Astrocyte of the cerebellum (primary cell): ENCODE measurements at regions not wholly inside any gene's neighbourhood (a gene's known extent, or its start where the extent isn't known, plus 50 kb on each side); places are given as distances from the start of the nearest gene placed in this dataset.

Experiments
- DNase-seq: peaks from one replicate; pipeline ENCODE4 v3.0.0-alpha.2; 2011; ENCODE audit warnings: low read depth
- H3K4me3 ChIP-seq: 2 replicates; pipeline ENCODE4 v1.5.1; 2011; ENCODE audit warnings: mild to moderate bottlenecking, low read depth, low read length, moderate library complexity
- in situ Hi-C: cut with HindIII; loops from 2 replicates; pipeline ENCODE4 v1.10.0; 2017; ENCODE audit warnings: low sequenced_read_pairs
- TF ChIP-seq, protein P1 (sequence below): IDR thresholded peaks from 2 replicates; pipeline ENCODE4 v1.5.1; 2012; ENCODE audit warnings: low read length, low read depth, moderate library complexity, mild to moderate bottlenecking; ENCODE audit errors: missing control alignments

DNA sequence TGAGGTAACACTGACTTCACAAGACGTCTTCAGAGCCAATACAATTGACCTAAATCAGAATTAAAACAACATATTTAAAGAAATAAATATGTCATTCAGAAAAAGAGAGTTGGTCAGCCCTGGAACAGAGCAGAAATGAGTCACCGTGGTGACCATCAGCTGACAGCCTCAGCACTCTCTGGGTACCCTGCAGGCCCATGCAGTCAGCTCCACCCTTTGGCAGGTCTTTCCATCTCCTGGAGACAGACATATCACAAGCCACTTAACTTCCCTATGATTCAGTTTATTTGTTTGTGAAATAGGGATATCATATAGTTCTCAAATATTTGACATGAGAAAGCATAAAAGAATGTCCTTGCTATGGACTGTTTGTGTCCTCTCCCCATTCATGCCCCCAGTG lies 151.6 kb upstream of the MEF2C start:
- in situ Hi-C loops: no loop called here
- TF ChIP-seq, protein P1, sequence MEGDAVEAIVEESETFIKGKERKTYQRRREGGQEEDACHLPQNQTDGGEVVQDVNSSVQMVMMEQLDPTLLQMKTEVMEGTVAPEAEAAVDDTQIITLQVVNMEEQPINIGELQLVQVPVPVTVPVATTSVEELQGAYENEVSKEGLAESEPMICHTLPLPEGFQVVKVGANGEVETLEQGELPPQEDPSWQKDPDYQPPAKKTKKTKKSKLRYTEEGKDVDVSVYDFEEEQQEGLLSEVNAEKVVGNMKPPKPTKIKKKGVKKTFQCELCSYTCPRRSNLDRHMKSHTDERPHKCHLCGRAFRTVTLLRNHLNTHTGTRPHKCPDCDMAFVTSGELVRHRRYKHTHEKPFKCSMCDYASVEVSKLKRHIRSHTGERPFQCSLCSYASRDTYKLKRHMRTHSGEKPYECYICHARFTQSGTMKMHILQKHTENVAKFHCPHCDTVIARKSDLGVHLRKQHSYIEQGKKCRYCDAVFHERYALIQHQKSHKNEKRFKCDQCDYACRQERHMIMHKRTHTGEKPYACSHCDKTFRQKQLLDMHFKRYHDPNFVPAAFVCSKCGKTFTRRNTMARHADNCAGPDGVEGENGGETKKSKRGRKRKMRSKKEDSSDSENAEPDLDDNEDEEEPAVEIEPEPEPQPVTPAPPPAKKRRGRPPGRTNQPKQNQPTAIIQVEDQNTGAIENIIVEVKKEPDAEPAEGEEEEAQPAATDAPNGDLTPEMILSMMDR: no peak
- DNase-seq: no peak
- no peak overlapping the region for H3K4me3 ChIP-seq

DNA sequence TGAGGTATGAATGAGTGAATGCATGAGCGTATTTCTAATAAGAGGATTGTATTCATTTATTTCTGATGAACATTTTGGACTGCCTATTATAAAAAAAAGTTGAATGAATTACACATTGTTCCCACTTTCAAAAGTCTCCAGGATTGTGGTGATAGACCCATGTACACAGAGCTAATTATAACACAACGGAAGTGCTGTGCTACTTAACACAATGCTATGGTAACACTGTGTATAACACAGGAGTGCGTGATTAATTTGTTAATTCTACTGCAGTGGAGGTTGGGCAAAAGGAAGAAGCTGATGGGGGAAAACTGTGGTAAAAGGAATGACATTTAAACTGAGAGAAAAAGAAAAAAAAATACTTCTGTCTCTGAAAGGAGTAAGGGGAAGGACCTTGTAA lies 147.8 kb upstream of the MEF2C start:
- TF ChIP-seq, protein P1: no peak
- in situ Hi-C loops: no loop called here
- no peak overlapping the region for H3K4me3 ChIP-seq
- DNase-seq: no peak

DNA sequence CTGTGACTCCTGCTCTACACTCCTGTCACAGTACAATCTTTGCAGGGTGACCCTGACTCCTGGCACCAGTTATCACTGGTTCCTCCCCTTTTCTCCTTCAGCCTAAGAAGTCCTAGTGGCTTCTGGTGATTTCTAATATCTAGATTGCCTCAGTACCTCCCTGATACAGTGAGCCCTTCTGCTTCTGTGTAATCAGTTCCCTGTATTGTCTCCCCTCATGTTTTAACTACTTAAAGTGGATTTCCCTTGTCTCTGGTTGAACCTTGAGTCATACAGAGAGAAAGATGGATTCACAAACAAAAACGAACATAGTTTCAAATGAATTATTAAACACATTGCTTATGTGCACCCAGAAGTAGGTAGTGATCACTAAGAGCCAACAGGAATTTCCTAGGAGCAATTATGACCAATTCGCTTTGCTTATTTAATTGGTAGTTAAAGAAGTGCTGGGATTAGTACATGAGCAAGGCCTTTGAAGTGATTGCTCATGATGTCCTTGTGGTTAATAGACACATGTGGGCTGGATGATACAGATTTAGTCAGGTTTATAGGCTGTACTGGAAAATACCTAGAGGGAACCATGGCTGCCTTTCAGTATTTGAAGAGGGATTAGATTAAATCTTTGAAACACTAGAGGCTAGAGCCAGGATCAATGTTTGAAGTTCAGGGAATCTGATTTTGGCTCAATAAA lies 145.8 kb upstream of the MEF2C start:
- DNase-seq: no peak
- in situ Hi-C loops: no loop called here
- no peak overlapping the region for H3K4me3 ChIP-seq
- TF ChIP-seq, protein P1: no peak

DNA sequence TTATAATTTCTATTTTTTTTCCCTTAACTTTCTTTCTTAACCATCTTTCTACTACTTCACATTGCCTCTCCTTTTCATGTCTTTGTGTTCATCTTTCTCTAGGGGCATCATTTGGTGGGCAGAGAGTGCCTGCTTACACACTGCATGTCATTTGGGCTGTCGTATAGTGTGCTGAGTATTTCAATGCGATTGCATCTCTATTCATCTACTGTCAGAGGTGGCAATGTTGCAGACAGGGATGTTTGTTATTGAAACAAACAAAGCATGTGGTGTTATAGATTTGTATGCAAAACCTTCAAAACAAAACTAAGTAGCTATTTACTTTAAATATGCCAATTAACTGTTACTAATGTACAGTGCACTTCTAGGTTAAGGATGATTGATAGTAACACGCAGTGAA lies 141.1 kb upstream of the MEF2C start:
- H3K4me3 ChIP-seq: no peak overlapping the region
- in situ Hi-C loops: no loop called here
- no peak for DNase-seq
- TF ChIP-seq, protein P1: no peak

DNA sequence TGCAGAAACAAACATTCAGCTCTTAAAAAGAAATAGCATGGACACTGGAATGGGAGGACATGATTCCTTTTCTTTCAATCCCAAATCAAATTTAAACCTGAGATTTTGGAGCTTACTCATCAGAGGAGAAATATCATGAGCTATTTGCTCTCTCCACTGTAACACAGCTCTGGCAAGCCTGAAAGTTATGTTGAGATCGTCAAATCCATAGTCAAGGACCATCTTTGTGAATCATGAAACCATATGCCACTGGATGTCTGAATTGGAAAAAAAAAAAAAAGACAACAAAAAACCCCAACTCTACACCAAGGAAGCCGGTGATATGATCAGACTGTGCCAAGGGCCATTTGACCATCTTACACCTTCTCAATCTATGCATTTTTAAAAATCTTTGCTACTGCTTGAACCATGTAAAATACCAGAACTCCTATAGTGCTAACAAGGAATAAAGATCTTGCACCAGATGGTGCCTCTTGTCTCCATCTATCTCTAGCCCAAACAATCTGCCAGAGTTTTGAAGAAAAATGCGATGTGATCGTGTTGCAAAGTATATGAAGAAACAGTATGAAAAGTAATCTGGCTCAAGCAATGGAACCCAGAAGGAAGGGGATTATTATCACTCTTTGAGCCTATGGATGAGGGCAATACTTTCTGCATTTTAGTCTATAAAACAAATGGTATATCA lies 138.1 kb upstream of the MEF2C start:
- H3K4me3 ChIP-seq: no peak overlapping the region
- DNase-seq: no peak
- TF ChIP-seq, protein P1: no peak
- in situ Hi-C loops: no loop called here

DNA sequence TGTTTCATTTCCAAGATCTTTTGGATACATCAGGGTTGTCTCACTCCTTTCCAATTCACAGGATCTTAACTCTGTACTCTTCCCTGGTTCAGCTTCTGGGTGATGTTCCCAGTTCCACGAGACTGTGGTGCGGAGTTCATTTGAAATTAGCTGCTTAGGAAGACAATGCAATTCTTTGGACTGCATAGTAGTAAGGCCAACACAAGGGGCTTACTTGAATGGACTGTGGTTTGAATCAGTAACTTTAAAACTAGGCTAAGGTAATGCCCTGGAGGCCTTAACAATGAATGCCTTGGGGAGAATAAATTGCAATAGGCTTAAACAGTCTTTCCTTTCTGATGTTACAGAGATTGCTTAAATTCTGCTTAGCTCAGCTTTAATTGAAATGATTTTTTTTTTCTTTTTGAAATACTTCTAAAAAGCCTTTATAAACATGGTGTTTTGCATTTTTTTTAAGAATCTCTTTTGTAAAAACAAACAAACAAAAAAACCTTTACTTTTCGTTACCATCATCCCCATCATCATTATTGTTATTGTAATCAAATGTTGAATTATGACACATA lies 133.8 kb upstream of the MEF2C start:
- no peak for DNase-seq
- H3K4me3 ChIP-seq: no peak overlapping the region
- TF ChIP-seq, protein P1: no peak
- in situ Hi-C loops: loop anchor here (5.0 kb wide), 1 partner anchor 35 kb away; no protein-coding TSS in a partner anchor
